Stimulated activated CD4-positive, alpha-beta T cell treated with anti-CD3 and anti-CD28 coated beads, Interleukin-2, amount 100 ng/mL, for 4 hours (primary cell): ENCODE measurements at regions not wholly inside any gene's neighbourhood (a gene's known extent, or its start where the extent isn't known, plus 50 kb on each side); places are given as distances from the start of the nearest gene placed in this dataset.

Source experiments
- DNase-seq: peaks from one replicate; pipeline ENCODE4 v3.0.0-alpha.2; 2020; ENCODE audit warnings: low read depth

GRCh38 chr3:178059836-178060235 lies 476.4 kb upstream of the KCNMB2 start:
- no peak for DNase-seq

- no peak for DNase-seq
Observed at GRCh38 chr3:178060407-178060806, 475.8 kb upstream of the KCNMB2 start.

- no peak for DNase-seq
Observed at GRCh38 chr3:178062126-178062525, 474.1 kb upstream of the KCNMB2 start.

- DNase-seq = no peak
Observed at GRCh38 chr3:178063461-178063860, 472.8 kb upstream of the KCNMB2 start.

- DNase-seq = no peak
Observed at GRCh38 chr3:178067721-178068120, 468.5 kb upstream of the KCNMB2 start.

- DNase-seq = no peak
Observed at GRCh38 chr3:178072391-178073305, 463.6 kb upstream of the KCNMB2 start.

GRCh38 chr3:178073366-178073765 lies 462.9 kb upstream of the KCNMB2 start:
- no peak for DNase-seq

GRCh38 chr3:178075344-178075743 lies 460.9 kb upstream of the KCNMB2 start:
- DNase-seq = no peak

- DNase-seq = no peak
Observed at GRCh38 chr3:178078953-178079352, 457.3 kb upstream of the KCNMB2 start.

GRCh38 chr3:178079966-178080365 lies 456.3 kb upstream of the KCNMB2 start:
- DNase-seq = no peak

GRCh38 chr3:178082326-178082906 lies 453.8 kb upstream of the KCNMB2 start:
- no peak for DNase-seq

- no peak for DNase-seq
Observed at GRCh38 chr3:178083906-178084866, 452.1 kb upstream of the KCNMB2 start.

- DNase-seq = peak; percentile 20
Observed at GRCh38 chr3:178084938-178085816, 451.1 kb upstream of the KCNMB2 start.

- no peak for DNase-seq
Observed at GRCh38 chr3:178085817-178086123, 450.5 kb upstream of the KCNMB2 start.

- DNase-seq = no peak
Observed at GRCh38 chr3:178086144-178086825, 450.0 kb upstream of the KCNMB2 start.

GRCh38 chr3:178087376-178087775 lies 448.9 kb upstream of the KCNMB2 start:
- DNase-seq = no peak

GRCh38 chr3:178088963-178089362 lies 447.3 kb upstream of the KCNMB2 start:
- DNase-seq = no peak

GRCh38 chr3:178090899-178091298 lies 445.3 kb upstream of the KCNMB2 start:
- no peak for DNase-seq

GRCh38 chr3:178095522-178095921 lies 440.7 kb upstream of the KCNMB2 start:
- DNase-seq = no peak

- DNase-seq = no peak
Observed at GRCh38 chr3:178096955-178097354, 439.3 kb upstream of the KCNMB2 start.

- DNase-seq = no peak
Observed at GRCh38 chr3:178097576-178097975, 438.7 kb upstream of the KCNMB2 start.
